Retinal pigment epithelial cell (primary cell): ENCODE measurements at regions not wholly inside any gene's neighbourhood (a gene's known extent, or its start where the extent isn't known, plus 50 kb on each side); places are given as distances from the start of the nearest gene placed in this dataset.

Experiments used
- DNase-seq: peaks from one replicate; pipeline ENCODE4 v3.0.0-alpha.2; 2010; ENCODE audit warnings: low read depth
- H3K4me3 ChIP-seq: 2 replicates; pipeline ENCODE4 v1.5.1; 2011; ENCODE audit warnings: mild to moderate bottlenecking, low read length, control low read depth, moderate library complexity
- CTCF ChIP-seq: conservative IDR thresholded peaks from 2 replicates; pipeline ENCODE4 v1.5.1; 2011; ENCODE audit warnings: low read depth, low read length, control low read depth, inconsistent platforms

GRCh38 chr10:2431961-2432360 lies 635.4 kb upstream of the PFKP start:
- TF ChIP-seq CTCF = no peak
- DNase-seq = no peak
- H3K4me3 ChIP-seq = no peak overlapping the region

- H3K4me3 ChIP-seq = no peak overlapping the region
- DNase-seq = no peak
- TF ChIP-seq CTCF = no peak
Measured at GRCh38 chr10:2427412-2427811, 639.9 kb upstream of the PFKP start.

GRCh38 chr10:2425320-2425719 lies 642.0 kb upstream of the PFKP start:
- DNase-seq = no peak
- H3K4me3 ChIP-seq = no peak overlapping the region
- TF ChIP-seq CTCF = no peak

GRCh38 chr10:2414562-2414961 lies 652.8 kb upstream of the PFKP start:
- H3K4me3 ChIP-seq = no peak overlapping the region
- DNase-seq = no peak
- no peak for TF ChIP-seq CTCF

- no peak for TF ChIP-seq CTCF
- no peak overlapping the region for H3K4me3 ChIP-seq
- DNase-seq = no peak
Measured at GRCh38 chr10:2414039-2414438, 653.3 kb upstream of the PFKP start.

GRCh38 chr10:2410049-2410448 lies 657.3 kb upstream of the PFKP start:
- H3K4me3 ChIP-seq = no peak overlapping the region
- TF ChIP-seq CTCF = no peak
- DNase-seq = no peak

GRCh38 chr10:2401459-2401858 lies 664.1 kb upstream of the ADARB2 start:
- TF ChIP-seq CTCF = no peak

More at GRCh38 chr10:2401459-2401858, 664.1 kb upstream of the ADARB2 start:
- no peak for DNase-seq
- no peak overlapping the region for H3K4me3 ChIP-seq
